Right atrium auricular region (tissue), 2 donors: ENCODE measurements at regions not wholly inside any gene's neighbourhood (a gene's known extent, or its start where the extent isn't known, plus 50 kb on each side); places are given as distances from the start of the nearest gene placed in this dataset.

Experiments used
- DNase-seq: peaks from one replicate; pipeline ENCODE4 v3.0.0-alpha.2; 2019; ENCODE audit warnings: low spot score
- H3K27ac ChIP-seq, 2 donors: fragments of 200-600 bp; sonication (generic); 1 replicate in 1 of 2; 2 replicates in 1 of 2; pipeline ENCODE4 v1.5.1; 2016 to 2019
- H3K27me3 ChIP-seq, 2 donors: fragments of 200-600 bp; sonication (generic); one replicate each; pipeline versions ENCODE4 v1.5.1 to v1.6.0; 2017 to 2019
- H3K36me3 ChIP-seq: fragments of 200-600 bp; sonication (generic); one replicate; pipeline ENCODE4 v1.5.1; 2016
- H3K4me1 ChIP-seq, 2 donors: fragments of 200-600 bp; sonication (generic); one replicate each; pipeline versions ENCODE4 v1.5.1 to v1.6.0; 2017 to 2019
- H3K4me3 ChIP-seq, 2 donors: fragments of 200-600 bp; sonication (generic); 1 replicate in 1 of 2; 2 replicates in 1 of 2; pipeline ENCODE4 v1.5.1; 2017 to 2019; ENCODE audit warnings: mild to moderate bottlenecking in 1 of 2, moderate library complexity in 1 of 2
- H3K9me3 ChIP-seq, 2 donors: fragments of 200-600 bp; sonication (generic); one replicate each; pipeline ENCODE4 v1.5.1; 2019
- TF ChIP-seq, protein P1 (sequence below), 2 donors: fragments of 200-600 bp; sonication (generic); IDR thresholded peaks; one replicate each; pipeline ENCODE4 v1.5.1; 2019; ENCODE audit warnings: antibody characterized with exemption in 2 of 2

DNA sequence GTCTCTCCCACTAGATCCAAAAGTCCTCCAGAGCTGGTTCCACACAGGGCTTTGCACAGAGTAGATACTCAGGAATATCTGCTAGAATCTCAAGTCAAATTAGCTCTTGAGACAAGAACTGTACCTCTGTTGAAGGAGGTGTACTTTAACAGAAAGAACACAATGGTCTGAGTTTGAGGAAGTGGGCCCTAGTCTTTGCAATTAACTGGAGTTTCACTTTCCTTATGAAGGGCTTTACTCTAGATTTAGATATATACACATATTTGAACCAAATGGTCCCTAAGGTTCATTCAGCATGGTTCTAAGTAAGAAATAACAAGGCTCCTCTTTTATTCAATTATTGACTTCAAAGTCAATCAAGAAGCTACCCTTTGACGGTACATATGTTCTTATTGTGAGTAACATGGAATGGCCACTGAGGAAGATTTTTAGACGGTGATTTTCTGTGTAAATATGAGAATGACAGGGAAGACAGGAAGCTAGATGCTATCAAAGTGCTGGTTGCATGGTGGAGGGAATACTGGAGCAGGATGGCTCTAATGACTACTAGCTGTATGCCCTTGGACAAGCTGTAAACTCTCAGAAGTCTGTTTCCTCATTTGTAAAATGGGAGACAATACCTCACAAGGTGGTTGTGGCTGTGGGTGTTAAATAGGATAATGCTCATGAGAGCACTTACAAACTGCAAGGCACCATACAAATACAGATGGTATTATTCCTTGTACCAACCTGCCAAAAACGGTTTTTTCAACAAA lies 73.5 kb upstream of the SERTAD2 start:
- no peak for DNase-seq
- peaks cover 0 to 9% of the 10 kb centered on the region in 2 donors for H3K4me1 ChIP-seq
- no peaks in the 10 kb centered on the region for H3K27me3 ChIP-seq
- H3K36me3 ChIP-seq: no peaks in the 10 kb centered on the region
- TF ChIP-seq, protein P1, sequence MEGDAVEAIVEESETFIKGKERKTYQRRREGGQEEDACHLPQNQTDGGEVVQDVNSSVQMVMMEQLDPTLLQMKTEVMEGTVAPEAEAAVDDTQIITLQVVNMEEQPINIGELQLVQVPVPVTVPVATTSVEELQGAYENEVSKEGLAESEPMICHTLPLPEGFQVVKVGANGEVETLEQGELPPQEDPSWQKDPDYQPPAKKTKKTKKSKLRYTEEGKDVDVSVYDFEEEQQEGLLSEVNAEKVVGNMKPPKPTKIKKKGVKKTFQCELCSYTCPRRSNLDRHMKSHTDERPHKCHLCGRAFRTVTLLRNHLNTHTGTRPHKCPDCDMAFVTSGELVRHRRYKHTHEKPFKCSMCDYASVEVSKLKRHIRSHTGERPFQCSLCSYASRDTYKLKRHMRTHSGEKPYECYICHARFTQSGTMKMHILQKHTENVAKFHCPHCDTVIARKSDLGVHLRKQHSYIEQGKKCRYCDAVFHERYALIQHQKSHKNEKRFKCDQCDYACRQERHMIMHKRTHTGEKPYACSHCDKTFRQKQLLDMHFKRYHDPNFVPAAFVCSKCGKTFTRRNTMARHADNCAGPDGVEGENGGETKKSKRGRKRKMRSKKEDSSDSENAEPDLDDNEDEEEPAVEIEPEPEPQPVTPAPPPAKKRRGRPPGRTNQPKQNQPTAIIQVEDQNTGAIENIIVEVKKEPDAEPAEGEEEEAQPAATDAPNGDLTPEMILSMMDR (IDR thresholded peaks at IDR 0.05): no peak
- H3K27ac ChIP-seq: no peak overlapping the region
- no peaks in the 10 kb centered on the region for H3K9me3 ChIP-seq
- H3K4me3 ChIP-seq: no peak overlapping the region

DNA sequence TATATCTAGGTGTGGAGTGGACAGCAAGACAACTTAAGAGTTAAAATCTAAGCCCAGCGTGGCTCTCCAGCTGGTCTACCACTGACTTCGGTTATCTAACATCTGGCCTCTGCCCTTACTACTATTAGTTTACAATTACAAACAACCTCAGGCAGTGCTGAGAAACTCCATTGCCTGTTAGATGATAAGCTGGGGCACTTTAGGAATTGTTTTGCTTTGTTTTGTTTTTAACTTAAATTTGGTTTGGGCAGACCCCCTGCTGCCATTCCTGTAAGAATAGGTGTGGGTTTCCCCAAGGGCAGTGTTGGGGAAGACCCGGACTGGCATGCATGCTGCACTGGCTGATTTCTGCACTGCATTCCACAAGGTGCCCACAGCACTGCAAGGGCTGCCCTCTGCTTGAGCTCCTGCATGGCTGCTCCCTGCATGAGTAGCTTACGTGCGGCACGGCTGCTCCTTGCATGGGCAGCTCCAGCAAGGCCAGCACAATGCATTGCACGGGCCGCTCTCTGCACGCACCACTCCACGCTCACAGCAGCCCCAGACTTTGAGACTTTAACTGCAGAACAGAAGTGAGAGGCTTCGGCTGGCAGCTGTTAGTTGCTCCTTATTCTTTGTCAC lies 74.2 kb upstream of the SERTAD2 start:
- Histone ChIP-seq H3K36me3 (no peaks in the 10 kb centered on the region), H3K27me3 (no peaks in the 10 kb centered on the region), H3K4me1 (peaks cover 0 to 9% of the 10 kb centered on the region in 2 donors), H3K4me3 (no peak overlapping the region), H3K9me3 (no peaks in the 10 kb centered on the region), H3K27ac (no peak overlapping the region)
- DNase-seq: no peak
- TF ChIP-seq, protein P1 (IDR thresholded peaks at IDR 0.05): no peak

DNA sequence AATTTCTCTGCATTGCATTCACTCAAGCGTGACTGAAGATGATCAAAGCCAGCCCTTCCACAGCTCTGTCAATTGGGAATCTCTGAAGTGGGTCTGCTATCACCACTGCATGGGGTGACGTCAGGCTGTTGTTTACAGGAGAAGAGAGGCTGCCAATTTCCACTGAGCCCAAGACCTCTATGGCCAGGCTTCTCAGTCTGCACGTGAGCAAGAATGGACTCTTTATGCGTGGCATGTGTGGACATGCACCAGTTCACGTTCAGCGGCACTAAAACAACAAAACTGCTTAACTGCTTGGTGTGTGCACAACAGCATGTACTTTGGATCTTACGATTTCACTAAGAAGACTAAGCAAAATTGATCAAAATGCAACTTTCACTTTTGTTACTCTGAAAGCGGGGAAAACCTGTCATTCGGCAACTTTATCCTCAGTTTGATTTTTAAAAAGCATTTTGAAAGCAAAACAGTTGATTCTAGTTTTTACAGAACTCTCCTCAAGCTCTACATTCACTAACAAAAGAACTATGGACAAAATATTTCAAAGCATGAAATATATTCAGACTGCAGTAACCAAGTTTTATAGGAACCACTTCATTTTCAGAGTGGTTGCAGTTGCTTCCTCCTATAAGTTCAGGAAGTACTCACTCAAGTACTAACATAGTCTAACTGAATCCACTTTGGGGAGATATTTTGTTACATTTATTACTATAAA lies 77.0 kb upstream of the SERTAD2 start:
- Histone ChIP-seq H3K36me3 (no peaks in the 10 kb centered on the region), H3K9me3 (no peaks in the 10 kb centered on the region), H3K4me3 (peak overlapping the region; percentile 22 to 40), H3K27ac (peak overlapping the region; percentile 62 to 67), H3K4me1 (peaks cover 0 to 9% of the 10 kb centered on the region in 2 donors), H3K27me3 (no peaks in the 10 kb centered on the region)
- peak; percentile 82 for DNase-seq
- TF ChIP-seq, protein P1 (IDR thresholded peaks at IDR 0.05): no peak

DNA sequence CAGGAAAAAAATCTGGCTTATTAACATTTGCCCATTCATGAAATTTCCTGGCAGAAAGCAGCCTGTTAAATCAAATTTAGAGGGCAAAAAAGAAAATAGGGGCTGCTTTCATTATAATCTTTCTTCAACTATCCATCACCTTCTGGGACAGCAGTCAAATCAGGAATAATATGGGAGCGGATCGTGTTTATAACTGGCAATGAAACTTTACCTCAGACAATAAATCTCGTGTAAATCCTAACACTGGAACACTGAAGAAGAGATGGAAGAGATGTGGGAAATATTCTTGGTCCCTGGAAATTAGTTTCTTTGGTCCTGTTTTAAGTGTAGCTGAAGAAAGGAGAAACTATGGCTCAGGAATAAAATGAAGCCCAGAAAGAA lies 77.5 kb upstream of the SERTAD2 start:
- peak overlapping the region; percentile 62 to 67 for H3K27ac ChIP-seq
- no peak for DNase-seq
- peaks cover 0 to 9% of the 10 kb centered on the region in 2 donors for H3K4me1 ChIP-seq
- H3K36me3 ChIP-seq: no peaks in the 10 kb centered on the region
- TF ChIP-seq, protein P1 (IDR thresholded peaks at IDR 0.05): no peak
- no peaks in the 10 kb centered on the region for H3K27me3 ChIP-seq
- H3K9me3 ChIP-seq: no peaks in the 10 kb centered on the region
- peak overlapping the region; percentile 22 to 40 for H3K4me3 ChIP-seq

DNA sequence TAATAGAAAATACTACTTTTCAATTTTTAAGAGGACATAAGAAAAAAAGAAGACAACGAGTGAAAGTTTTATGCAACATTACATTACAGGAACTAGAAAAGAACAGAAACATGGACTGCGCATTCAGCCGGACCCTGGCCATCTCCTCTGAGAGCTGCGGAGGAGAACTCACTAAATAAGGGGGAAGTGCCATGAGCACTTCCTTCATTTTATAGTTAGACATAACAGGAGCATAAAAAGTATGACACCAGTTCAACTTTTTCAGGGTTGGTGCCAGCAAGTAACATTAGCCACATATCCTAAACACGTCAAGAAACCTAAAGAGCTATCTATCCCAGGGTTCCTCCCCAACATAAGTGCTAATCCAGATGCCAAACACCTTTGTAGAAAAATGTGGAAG lies 78.0 kb upstream of the SERTAD2 start:
- Histone ChIP-seq H3K4me3 (no peak overlapping the region), H3K27ac (peak overlapping the region; percentile 62 to 67), H3K27me3 (no peaks in the 10 kb centered on the region), H3K4me1 (peaks cover 0 to 9% of the 10 kb centered on the region in 2 donors), H3K36me3 (no peaks in the 10 kb centered on the region), H3K9me3 (no peaks in the 10 kb centered on the region)
- no peak for DNase-seq
- TF ChIP-seq, protein P1 (IDR thresholded peaks at IDR 0.05): no peak
